T-helper 1 cell treated with Interleukin-12 subunit alpha and Interleukin-12 subunit beta and Interleukin-4 antibody, amounts not matched to agents 30 μg/mL and 1 μg/mL, for 36 hours (primary cell): ENCODE measurements at regions not wholly inside any gene's neighbourhood (a gene's known extent, or its start where the extent isn't known, plus 50 kb on each side); places are given as distances from the start of the nearest gene placed in this dataset.

Source experiments
- H3K27ac Mint-ChIP-seq: one replicate; pipeline ENCODE4 v1.8.0; 2021; ENCODE audit warnings: mild to moderate bottlenecking, mixed read lengths
- H3K27me3 Mint-ChIP-seq: one replicate; pipeline ENCODE4 v1.8.0; 2021; ENCODE audit warnings: low read depth, mixed read lengths
- H3K36me3 Mint-ChIP-seq: one replicate; pipeline ENCODE4 v1.8.0; 2021; ENCODE audit warnings: low read depth, mixed read lengths
- H3K4me1 Mint-ChIP-seq: one replicate; pipeline ENCODE4 v1.8.0; 2021; ENCODE audit warnings: low read depth, mixed read lengths
- H3K4me3 Mint-ChIP-seq: one replicate; pipeline ENCODE4 v1.8.0; 2021; ENCODE audit warnings: mild to moderate bottlenecking, moderate library complexity, mixed read lengths
- H3K9me3 Mint-ChIP-seq: one replicate; pipeline ENCODE4 v1.8.0; 2021; ENCODE audit warnings: mixed read lengths

GRCh38 chr13:50401721-50402465 lies 386.6 kb downstream of the KCNRG start:
- no peak overlapping the region for H3K4me3 Mint-ChIP-seq
- no peaks in the 10 kb centered on the region for H3K9me3 Mint-ChIP-seq
- H3K36me3 Mint-ChIP-seq = no peaks in the 10 kb centered on the region
- no peak overlapping the region for H3K27ac Mint-ChIP-seq
- peaks cover 13% of the 10 kb centered on the region for H3K27me3 Mint-ChIP-seq
- no peaks in the 10 kb centered on the region for H3K4me1 Mint-ChIP-seq

DNA sequence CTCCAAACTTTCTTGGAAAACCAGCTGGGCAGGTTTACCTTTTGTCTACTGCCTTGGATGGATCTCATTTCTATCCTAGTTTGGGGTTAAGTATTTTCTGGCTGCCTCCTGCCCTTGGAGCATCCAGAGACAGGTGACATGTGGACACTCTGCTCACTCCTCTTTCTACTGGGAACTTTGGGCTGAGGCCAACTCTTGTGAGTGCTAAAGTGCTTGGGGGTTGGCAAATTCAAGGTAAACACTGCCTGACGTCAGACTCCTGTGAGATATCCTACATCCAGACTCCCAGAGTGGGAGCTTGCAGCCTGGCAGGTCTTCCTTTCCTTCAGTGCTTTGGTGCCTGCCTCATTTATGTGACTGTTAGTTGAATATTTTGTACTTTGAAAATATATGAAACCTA lies 388.1 kb downstream of the KCNRG start:
- H3K9me3 Mint-ChIP-seq = no peaks in the 10 kb centered on the region
- no peaks in the 10 kb centered on the region for H3K4me1 Mint-ChIP-seq
- no peak overlapping the region for H3K4me3 Mint-ChIP-seq
- H3K36me3 Mint-ChIP-seq = no peaks in the 10 kb centered on the region
- H3K27ac Mint-ChIP-seq = no peak overlapping the region
- peaks cover 19% of the 10 kb centered on the region for H3K27me3 Mint-ChIP-seq

DNA sequence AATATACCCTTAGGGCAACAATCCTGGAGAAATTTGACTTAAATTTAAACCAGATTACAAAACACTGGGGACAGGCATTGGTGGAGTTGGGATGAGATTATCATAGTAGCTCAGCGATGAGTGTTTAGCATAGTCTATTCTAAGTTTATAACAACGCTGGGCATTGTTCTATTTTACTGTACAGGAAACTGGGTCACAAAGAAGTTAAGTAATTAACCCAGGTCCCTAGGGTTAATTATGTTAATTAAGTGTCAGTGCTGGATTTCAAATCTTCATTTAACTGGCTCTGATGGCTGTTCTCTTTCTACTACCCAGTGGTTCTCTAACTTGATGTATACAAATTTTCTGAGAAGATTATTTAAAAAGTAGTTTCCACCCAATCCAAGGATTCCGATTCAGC lies 388.9 kb downstream of the KCNRG start:
- Mint-ChIP-seq H3K27me3 (peaks cover 22% of the 10 kb centered on the region), H3K9me3 (no peaks in the 10 kb centered on the region), H3K27ac (no peak overlapping the region), H3K4me3 (no peak overlapping the region), H3K4me1 (peaks cover 1% of the 10 kb centered on the region), H3K36me3 (no peaks in the 10 kb centered on the region)

GRCh38 chr13:50404769-50405168 lies 389.5 kb downstream of the KCNRG start:
- H3K4me3 Mint-ChIP-seq = no peak overlapping the region
- no peak overlapping the region for H3K27ac Mint-ChIP-seq
- H3K36me3 Mint-ChIP-seq = no peaks in the 10 kb centered on the region
- H3K27me3 Mint-ChIP-seq = peaks cover 24% of the 10 kb centered on the region
- H3K9me3 Mint-ChIP-seq = no peaks in the 10 kb centered on the region
- peaks cover 3% of the 10 kb centered on the region for H3K4me1 Mint-ChIP-seq

- Mint-ChIP-seq H3K27ac (no peak overlapping the region), H3K4me3 (no peak overlapping the region), H3K4me1 (peaks cover 3% of the 10 kb centered on the region), H3K27me3 (peaks cover 34% of the 10 kb centered on the region), H3K9me3 (no peaks in the 10 kb centered on the region), H3K36me3 (no peaks in the 10 kb centered on the region)
Observed at GRCh38 chr13:50406831-50407230, 391.6 kb downstream of the KCNRG start.

GRCh38 chr13:50408068-50408467 lies 392.8 kb downstream of the KCNRG start:
- H3K9me3 Mint-ChIP-seq = no peaks in the 10 kb centered on the region
- H3K27me3 Mint-ChIP-seq = peaks cover 36% of the 10 kb centered on the region
- no peak overlapping the region for H3K4me3 Mint-ChIP-seq
- H3K27ac Mint-ChIP-seq = no peak overlapping the region
- peaks cover 3% of the 10 kb centered on the region for H3K4me1 Mint-ChIP-seq
- no peaks in the 10 kb centered on the region for H3K36me3 Mint-ChIP-seq

DNA sequence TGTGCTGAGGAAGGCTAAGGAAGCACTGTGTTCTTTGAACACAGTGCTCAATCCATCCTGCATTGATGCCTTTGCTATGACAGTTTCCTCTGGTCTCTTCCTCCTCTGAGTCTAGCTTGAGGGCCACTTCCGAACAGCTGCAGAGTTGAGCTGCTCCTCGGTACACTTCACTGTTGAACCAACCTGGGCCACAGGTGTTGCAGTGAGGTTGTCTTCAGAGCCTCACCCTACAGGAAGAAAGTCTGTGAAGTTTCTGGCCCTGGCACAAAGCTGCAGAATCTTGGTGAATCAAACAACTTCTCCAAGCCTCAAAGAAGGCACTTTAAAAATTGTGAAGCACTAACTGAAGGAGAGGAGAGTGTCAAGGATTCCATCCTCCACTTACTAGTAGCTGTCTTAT lies 394.0 kb downstream of the KCNRG start:
- Mint-ChIP-seq H3K27me3 (peaks cover 40% of the 10 kb centered on the region), H3K36me3 (no peaks in the 10 kb centered on the region), H3K4me3 (no peak overlapping the region), H3K9me3 (peaks cover 5% of the 10 kb centered on the region), H3K4me1 (peaks cover 3% of the 10 kb centered on the region), H3K27ac (no peak overlapping the region)

- Mint-ChIP-seq H3K4me3 (no peak overlapping the region), H3K27ac (no peak overlapping the region), H3K9me3 (peaks cover 19% of the 10 kb centered on the region), H3K4me1 (peaks cover 3% of the 10 kb centered on the region), H3K27me3 (peaks cover 40% of the 10 kb centered on the region), H3K36me3 (peaks cover 3% of the 10 kb centered on the region)
Observed at GRCh38 chr13:50410921-50411746, 395.9 kb downstream of the KCNRG start.

DNA sequence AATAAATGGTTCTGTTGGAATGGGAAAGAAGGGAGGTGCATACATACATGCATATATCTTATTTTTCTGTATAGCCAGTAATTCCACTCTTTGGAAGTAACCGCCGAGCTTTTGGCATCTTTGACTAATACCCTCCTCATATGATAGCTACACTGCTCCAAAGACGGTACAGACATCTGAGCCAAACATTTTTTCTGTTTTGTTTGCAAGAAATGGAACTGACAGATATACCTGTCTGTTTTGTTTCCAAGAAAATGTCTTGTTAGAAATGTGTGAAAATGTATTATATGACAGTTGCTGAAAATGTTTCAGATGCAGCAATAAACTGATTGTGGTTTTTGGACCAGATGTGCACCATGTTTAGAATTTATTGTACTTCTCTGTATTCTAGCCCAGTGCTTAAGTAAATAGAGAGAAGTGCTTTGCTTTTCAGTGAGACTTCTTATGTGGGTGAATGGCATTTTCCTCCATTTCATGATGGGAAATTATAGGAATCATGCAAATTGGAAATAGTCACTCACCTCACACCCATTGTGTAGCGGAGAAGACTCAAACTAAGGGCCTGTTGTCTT lies 396.9 kb downstream of the KCNRG start:
- Mint-ChIP-seq H3K4me3 (no peak overlapping the region), H3K27me3 (peaks cover 34% of the 10 kb centered on the region), H3K27ac (no peak overlapping the region), H3K36me3 (peaks cover 3% of the 10 kb centered on the region), H3K9me3 (peaks cover 19% of the 10 kb centered on the region), H3K4me1 (peaks cover 3% of the 10 kb centered on the region)

DNA sequence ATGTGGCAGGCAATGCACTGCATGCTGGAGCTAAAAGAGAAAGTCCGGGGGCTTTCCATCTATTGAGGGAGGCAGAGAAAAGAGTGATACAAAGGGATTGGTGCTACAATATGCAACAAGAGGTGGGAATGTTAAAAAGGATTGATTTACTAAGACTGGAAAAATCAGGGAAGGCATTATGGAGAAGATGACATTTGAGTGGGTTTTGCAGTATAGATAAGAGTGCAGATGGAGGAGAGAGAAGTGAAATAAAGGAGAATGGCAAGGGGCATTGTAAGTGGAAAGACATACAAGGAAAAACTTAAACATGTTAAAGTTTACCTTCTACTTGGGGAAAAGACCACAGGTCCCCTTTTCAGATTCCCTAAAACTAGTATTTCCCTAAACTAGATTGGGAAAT lies 399.4 kb downstream of the KCNRG start:
- H3K36me3 Mint-ChIP-seq = peaks cover 3% of the 10 kb centered on the region
- no peak overlapping the region for H3K4me3 Mint-ChIP-seq
- peaks cover 19% of the 10 kb centered on the region for H3K9me3 Mint-ChIP-seq
- no peak overlapping the region for H3K27ac Mint-ChIP-seq
- peaks cover 25% of the 10 kb centered on the region for H3K27me3 Mint-ChIP-seq
- H3K4me1 Mint-ChIP-seq = no peaks in the 10 kb centered on the region

GRCh38 chr13:50415428-50415827 lies 400.2 kb downstream of the KCNRG start:
- H3K4me1 Mint-ChIP-seq = no peaks in the 10 kb centered on the region
- H3K27me3 Mint-ChIP-seq = peaks cover 20% of the 10 kb centered on the region
- no peak overlapping the region for H3K4me3 Mint-ChIP-seq
- H3K9me3 Mint-ChIP-seq = peaks cover 19% of the 10 kb centered on the region
- H3K36me3 Mint-ChIP-seq = peaks cover 3% of the 10 kb centered on the region
- H3K27ac Mint-ChIP-seq = no peak overlapping the region

- Mint-ChIP-seq H3K9me3 (peaks cover 19% of the 10 kb centered on the region), H3K36me3 (peaks cover 3% of the 10 kb centered on the region), H3K4me1 (no peaks in the 10 kb centered on the region), H3K27ac (no peak overlapping the region), H3K27me3 (peaks cover 13% of the 10 kb centered on the region), H3K4me3 (no peak overlapping the region)
Observed at GRCh38 chr13:50417597-50417996, 402.4 kb downstream of the KCNRG start.

GRCh38 chr13:50419331-50419865 lies 404.2 kb downstream of the KCNRG start:
- peaks cover 12% of the 10 kb centered on the region for H3K9me3 Mint-ChIP-seq
- no peak overlapping the region for H3K4me3 Mint-ChIP-seq
- no peaks in the 10 kb centered on the region for H3K4me1 Mint-ChIP-seq
- peaks cover 3% of the 10 kb centered on the region for H3K36me3 Mint-ChIP-seq
- no peak overlapping the region for H3K27ac Mint-ChIP-seq
- H3K27me3 Mint-ChIP-seq = peaks cover 4% of the 10 kb centered on the region

DNA sequence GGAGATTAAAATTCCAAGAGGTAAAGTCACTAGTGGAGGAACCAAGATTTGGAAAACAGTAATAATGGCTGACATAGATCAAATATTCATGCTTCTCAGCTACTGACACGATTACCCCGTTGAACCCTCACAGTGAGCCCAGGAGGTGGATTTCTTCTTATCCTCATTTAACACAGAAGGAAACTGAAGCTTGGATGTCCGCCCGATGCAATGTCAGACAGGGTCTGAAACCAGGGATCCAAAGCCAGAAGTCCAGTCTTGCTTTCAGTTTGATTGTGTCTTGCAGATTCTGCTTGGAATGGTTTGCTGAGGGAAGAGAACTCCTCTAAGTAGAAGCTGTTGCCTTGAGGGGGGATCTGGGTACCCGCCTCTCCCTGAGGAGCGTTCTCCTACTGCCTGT lies 404.7 kb downstream of the KCNRG start:
- Mint-ChIP-seq H3K4me1 (no peaks in the 10 kb centered on the region), H3K36me3 (no peaks in the 10 kb centered on the region), H3K9me3 (peaks cover 8% of the 10 kb centered on the region), H3K4me3 (no peak overlapping the region), H3K27ac (no peak overlapping the region), H3K27me3 (no peaks in the 10 kb centered on the region)
